Stimulated activated CD8-positive, alpha-beta memory T cell treated with anti-CD3 and anti-CD28 coated beads, Interleukin-7, amount 100 ng/mL, for 4 hours (primary cell): ENCODE measurements at regions not wholly inside any gene's neighbourhood (a gene's known extent, or its start where the extent isn't known, plus 50 kb on each side); places are given as distances from the start of the nearest gene placed in this dataset.
A peak's percentile ranks its signal among the peaks of the same experiment; 100 is the strongest.

Experiments
- DNase-seq, 2 donors: peaks; one replicate each; pipeline ENCODE4 v3.0.0-alpha.2; 2020; ENCODE audit warnings: low read depth in 2 of 2

- DNase-seq, result no peak
Measured at GRCh38 chr6:122524056-122524455, 52.4 kb upstream of the SERINC1 start.

- DNase-seq, result peak in 1 of 2 donors; percentile 26
Measured at GRCh38 chr6:122530440-122531046, 58.9 kb upstream of the SERINC1 start.

- no peak for DNase-seq
Measured at GRCh38 chr6:122548281-122548680, 61.9 kb upstream of the PKIB start.

DNA sequence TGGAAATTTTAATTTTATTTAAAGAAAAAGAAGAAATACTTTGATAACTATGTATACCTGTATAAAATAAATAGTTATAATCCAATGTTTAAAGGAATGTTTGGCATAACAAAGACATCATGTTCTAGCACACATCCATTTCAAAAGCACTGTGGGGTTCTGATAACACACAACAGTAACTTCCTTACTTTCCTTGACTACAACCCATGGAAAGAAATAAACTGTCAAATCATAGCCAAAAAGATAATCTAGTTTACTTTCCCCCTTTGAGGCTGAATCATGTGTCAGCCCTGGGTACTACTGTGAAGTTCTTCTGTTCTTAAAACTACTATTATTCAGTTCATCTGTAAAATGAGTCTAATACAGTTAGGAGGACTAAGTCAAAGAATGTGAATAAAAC, 61.4 kb upstream of the PKIB start:
- no peak for DNase-seq

DNA sequence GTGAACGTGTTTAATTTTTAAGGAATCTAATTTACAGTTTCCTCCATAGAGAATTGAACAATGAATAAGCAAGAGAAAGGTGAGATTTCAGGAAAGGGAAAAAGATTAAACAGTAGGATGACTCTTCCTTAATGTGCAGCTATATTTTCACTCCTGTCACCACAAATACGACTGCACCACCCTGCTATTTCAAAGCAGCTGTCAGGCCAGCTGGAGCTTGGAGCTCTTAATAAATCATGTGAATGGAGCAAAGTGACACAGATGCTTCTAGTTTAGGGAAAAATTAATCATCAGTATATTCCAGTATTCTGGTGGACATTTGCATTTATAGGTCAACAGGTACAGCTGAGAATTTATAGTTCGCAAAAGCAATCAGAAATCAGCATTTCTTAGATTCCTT, 56.5 kb upstream of the PKIB start:
- no peak for DNase-seq

DNA sequence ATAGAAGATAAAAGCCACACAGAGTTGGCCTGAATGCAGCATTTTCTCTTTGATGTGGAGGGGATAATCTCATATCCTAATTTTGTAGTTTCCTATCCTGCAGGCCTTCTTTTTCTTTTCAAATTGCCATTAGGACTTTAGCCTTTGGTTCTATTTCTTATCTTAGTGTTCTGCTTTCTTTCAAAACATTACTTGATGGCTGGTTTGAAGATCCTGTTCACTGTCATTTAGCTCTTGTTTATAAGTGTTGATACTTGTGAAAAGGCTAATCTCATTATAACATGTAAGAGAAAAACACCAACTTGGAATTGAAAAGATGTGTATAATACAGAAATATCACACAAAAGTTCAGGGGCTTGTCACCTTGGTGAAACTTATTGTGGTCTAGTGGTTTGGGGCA, 54.6 kb upstream of the PKIB start:
- no peak for DNase-seq

DNA sequence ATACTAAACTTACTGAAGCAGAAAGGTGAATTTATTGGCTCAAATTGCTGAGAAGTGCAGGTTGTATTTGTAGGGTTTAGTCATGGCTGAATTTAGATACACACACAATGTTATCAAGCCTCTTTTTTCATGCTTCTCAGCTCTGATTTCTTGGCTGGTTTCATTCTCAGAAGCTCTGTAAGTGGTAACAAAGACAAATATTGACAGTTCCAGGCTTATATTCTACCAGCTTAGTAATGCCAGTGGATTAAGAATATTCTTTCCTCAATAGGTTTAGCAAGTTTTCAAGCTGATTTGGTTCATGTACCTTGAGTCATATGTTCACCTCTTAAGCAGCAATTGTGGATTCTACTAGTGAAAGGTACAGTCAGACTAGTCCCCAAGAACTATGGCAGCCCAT, 52.1 kb upstream of the PKIB start:
- DNase-seq, result no peak
